ENCODE measurements at regions not wholly inside any gene's neighbourhood (a gene's known extent, or its start where the extent isn't known, plus 50 kb on each side); places are given as distances from the start of the nearest gene placed in this dataset.

GRCh38 chr2:211114826-211115455 lies 558.5 kb downstream of the CPS1 start:
- peak; percentile 8 for DNase-seq (ENCODE audit: low read depth)
- no peak overlapping the region for H3K4me3 ChIP-seq (ENCODE audit: low read depth, low read length)

- H3K4me3 ChIP-seq (ENCODE audit: low read depth, low read length) = no peak overlapping the region
- no peak for DNase-seq (ENCODE audit: low read depth)
Measured at GRCh38 chr2:211117026-211117425, 560.6 kb downstream of the CPS1 start.

- H3K4me3 ChIP-seq (ENCODE audit: low read depth, low read length) = no peak overlapping the region
- DNase-seq (ENCODE audit: low read depth) = no peak
Measured at GRCh38 chr2:211126256-211126655, 569.9 kb downstream of the CPS1 start.

- DNase-seq (ENCODE audit: low read depth) = no peak
- H3K4me3 ChIP-seq (ENCODE audit: low read depth, low read length) = no peak overlapping the region
Measured at GRCh38 chr2:211127501-211127900, 571.1 kb downstream of the CPS1 start.

GRCh38 chr2:211128287-211128686 lies 571.9 kb downstream of the CPS1 start:
- H3K4me3 ChIP-seq (ENCODE audit: low read depth, low read length) = no peak overlapping the region
- DNase-seq (ENCODE audit: low read depth) = no peak

- no peak for DNase-seq (ENCODE audit: low read depth)
- no peak overlapping the region for H3K4me3 ChIP-seq (ENCODE audit: low read depth, low read length)
Measured at GRCh38 chr2:211129798-211130197, 573.4 kb downstream of the CPS1 start.

- DNase-seq (ENCODE audit: low read depth) = no peak
- H3K4me3 ChIP-seq (ENCODE audit: low read depth, low read length) = no peak overlapping the region
Measured at GRCh38 chr2:211132046-211132445, 575.6 kb downstream of the CPS1 start.

GRCh38 chr2:211132573-211132972 lies 576.2 kb downstream of the CPS1 start:
- DNase-seq (ENCODE audit: low read depth) = no peak
- no peak overlapping the region for H3K4me3 ChIP-seq (ENCODE audit: low read depth, low read length)

GRCh38 chr2:211133766-211134165 lies 577.4 kb downstream of the CPS1 start:
- no peak overlapping the region for H3K4me3 ChIP-seq (ENCODE audit: low read depth, low read length)
- DNase-seq (ENCODE audit: low read depth) = no peak

- no peak overlapping the region for H3K4me3 ChIP-seq (ENCODE audit: low read depth, low read length)
- DNase-seq (ENCODE audit: low read depth) = no peak
Measured at GRCh38 chr2:211138551-211138950, 582.2 kb downstream of the CPS1 start.

- DNase-seq (ENCODE audit: low read depth) = no peak
- H3K4me3 ChIP-seq (ENCODE audit: low read depth, low read length) = no peak overlapping the region
Measured at GRCh38 chr2:211141646-211142045, 585.2 kb downstream of the CPS1 start.

GRCh38 chr2:211144078-211144477 lies 587.7 kb downstream of the CPS1 start:
- DNase-seq (ENCODE audit: low read depth) = peak; percentile 26
- no peak overlapping the region for H3K4me3 ChIP-seq (ENCODE audit: low read depth, low read length)

- no peak overlapping the region for H3K4me3 ChIP-seq (ENCODE audit: low read depth, low read length)
- DNase-seq (ENCODE audit: low read depth) = no peak
Measured at GRCh38 chr2:211144974-211145665, 588.7 kb downstream of the CPS1 start.

- H3K4me3 ChIP-seq (ENCODE audit: low read depth, low read length) = no peak overlapping the region
- no peak for DNase-seq (ENCODE audit: low read depth)
Measured at GRCh38 chr2:211149731-211150130, 593.3 kb downstream of the CPS1 start.

- no peak overlapping the region for H3K4me3 ChIP-seq (ENCODE audit: low read depth, low read length)
- no peak for DNase-seq (ENCODE audit: low read depth)
Measured at GRCh38 chr2:211157211-211157610, 600.8 kb downstream of the CPS1 start.

- H3K4me3 ChIP-seq (ENCODE audit: low read depth, low read length) = no peak overlapping the region
- DNase-seq (ENCODE audit: low read depth) = no peak
Measured at GRCh38 chr2:211157856-211158463, 601.6 kb downstream of the CPS1 start.

- no peak for DNase-seq (ENCODE audit: low read depth)
Measured at GRCh38 chr2:211159972-211160371, 603.6 kb downstream of the CPS1 start.

GRCh38 chr2:211161236-211161635 lies 604.8 kb downstream of the CPS1 start:
- H3K4me3 ChIP-seq (ENCODE audit: low read depth, low read length) = no peak overlapping the region
- DNase-seq (ENCODE audit: low read depth) = no peak

More at GRCh38 chr2:211159972-211160371, 603.6 kb downstream of the CPS1 start:
- no peak overlapping the region for H3K4me3 ChIP-seq (ENCODE audit: low read depth, low read length)

GRCh38 chr2:211162911-211163310 lies 606.5 kb downstream of the CPS1 start:
- no peak for DNase-seq (ENCODE audit: low read depth)
- H3K4me3 ChIP-seq (ENCODE audit: low read depth, low read length) = no peak overlapping the region

GRCh38 chr2:211170843-211171242 lies 614.4 kb downstream of the CPS1 start:
- no peak for DNase-seq (ENCODE audit: low read depth)
- no peak overlapping the region for H3K4me3 ChIP-seq (ENCODE audit: low read depth, low read length)

- no peak overlapping the region for H3K4me3 ChIP-seq (ENCODE audit: low read depth, low read length)
- DNase-seq (ENCODE audit: low read depth) = no peak
Measured at GRCh38 chr2:211174021-211174420, 617.6 kb downstream of the CPS1 start.
